Stimulated activated CD8-positive, alpha-beta memory T cell treated with anti-CD3 and anti-CD28 coated beads, Interleukin-12 subunit alpha, Interleukin-12 subunit beta, amount 100 ng/mL, for 24 hours (primary cell): ENCODE measurements at regions not wholly inside any gene's neighbourhood (a gene's known extent, or its start where the extent isn't known, plus 50 kb on each side); places are given as distances from the start of the nearest gene placed in this dataset.

Experiments
- DNase-seq: peaks from one replicate; pipeline ENCODE4 v3.0.0-alpha.2; 2020; ENCODE audit errors: extremely low read depth

DNA sequence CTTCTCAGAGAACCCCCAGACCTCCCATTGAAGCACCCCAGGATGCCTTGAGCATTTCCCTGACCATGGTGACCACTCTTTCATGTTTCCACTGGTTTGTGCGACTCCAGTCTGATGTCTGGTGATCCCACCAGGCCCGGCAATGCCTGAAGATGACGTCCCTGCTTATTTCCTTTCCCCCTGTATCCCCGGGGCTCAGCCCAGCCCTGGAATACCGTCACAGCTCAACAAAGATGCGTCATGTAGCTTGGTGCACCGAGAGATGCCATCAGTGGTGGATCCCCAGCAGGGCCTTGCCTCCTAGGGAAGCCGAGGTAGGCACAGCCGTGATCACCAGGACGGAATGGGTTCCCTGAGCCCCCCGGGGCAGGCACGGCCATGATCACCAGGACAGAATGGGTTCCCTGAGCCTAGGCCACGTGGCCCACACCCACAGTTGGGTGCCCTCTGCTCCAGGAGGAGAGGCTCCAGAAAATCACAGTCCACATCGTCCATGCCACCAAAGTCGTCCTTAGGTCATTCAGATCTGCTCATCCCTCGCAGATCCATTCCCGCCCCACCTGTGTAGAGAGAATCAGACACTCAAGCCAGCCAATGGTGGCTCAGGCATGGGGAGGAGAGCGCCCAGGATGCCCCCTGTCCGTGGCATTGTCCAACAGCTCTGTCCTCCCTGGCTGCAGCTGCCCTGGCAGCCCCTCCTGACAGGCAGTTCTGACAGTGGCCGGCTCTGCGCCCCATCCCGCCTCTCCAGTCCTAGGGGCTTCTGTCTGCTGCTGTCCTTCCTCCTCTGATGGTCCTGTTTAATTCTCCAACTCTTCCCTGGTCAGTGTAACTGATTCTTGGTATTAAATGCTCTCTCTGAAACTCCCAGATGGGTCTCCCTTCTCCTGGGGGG lies 261.1 kb downstream of the RBFOX3 start:
- DNase-seq = no peak

DNA sequence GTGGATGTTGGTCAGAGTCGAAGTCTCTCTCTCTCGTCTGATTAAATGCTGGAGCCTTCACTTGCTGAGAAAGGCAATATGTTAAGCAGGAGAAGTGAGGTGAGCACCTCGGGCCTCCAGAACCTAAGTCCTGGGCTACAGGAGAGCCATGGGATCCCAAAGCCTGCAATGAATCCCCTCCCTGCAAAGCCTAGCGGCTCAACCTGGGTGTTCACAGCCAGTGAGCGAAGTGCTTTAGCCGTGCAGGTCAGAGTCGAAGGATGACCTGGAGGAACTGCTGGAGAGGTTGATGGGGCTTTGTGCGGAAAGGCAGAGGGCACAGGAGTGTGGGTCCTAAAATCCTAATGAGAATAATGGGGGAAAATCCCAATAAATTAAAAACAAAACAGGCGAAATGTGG lies 267.8 kb downstream of the ENGASE start:
- DNase-seq = no peak

DNA sequence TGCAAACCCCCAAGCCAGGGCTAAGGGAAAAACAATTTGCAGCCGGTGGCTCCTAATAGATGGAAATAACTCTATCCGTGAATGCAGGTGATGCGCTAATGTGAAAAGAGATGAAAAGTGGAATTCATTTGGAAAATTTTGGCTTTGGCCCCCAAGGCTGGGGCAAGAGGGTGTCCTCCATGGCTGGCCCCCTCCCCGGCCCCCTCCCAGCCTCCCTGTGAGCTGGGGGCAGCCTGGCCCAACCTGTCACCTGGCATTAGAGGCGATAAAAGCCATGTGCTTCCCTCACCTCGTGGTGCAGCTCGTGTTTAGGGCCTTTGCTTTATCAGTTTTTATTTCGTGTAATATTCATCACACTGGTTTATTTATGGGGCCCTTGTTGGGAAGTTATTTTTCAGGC lies 267.2 kb downstream of the ENGASE start:
- no peak for DNase-seq

DNA sequence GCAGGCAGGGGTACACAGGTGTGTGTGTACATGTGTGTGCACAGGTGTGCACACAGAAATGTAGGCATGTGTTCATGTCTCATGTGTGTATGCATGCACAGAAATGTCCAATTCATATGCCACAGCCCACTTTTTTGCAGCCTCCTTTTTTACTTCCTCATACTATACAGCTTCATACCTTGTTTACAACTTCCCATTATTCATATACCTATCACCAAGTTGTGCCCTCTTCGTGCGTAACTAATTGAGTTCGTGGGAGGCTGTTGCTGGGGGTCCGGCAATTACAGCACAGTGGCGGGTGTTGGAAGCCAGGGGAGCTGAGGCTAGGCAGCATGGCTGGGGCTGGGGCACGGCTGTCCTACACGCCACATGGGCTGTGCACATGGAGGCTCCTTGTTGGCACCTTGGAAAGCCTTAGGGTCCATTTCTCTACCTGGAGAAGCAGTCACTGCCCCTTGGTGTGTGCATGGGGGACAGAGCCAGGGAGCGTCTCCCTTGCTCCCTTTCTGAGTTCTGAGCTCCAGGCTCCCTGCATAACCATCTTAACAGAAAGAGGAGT lies 266.7 kb downstream of the ENGASE start:
- DNase-seq = no peak

DNA sequence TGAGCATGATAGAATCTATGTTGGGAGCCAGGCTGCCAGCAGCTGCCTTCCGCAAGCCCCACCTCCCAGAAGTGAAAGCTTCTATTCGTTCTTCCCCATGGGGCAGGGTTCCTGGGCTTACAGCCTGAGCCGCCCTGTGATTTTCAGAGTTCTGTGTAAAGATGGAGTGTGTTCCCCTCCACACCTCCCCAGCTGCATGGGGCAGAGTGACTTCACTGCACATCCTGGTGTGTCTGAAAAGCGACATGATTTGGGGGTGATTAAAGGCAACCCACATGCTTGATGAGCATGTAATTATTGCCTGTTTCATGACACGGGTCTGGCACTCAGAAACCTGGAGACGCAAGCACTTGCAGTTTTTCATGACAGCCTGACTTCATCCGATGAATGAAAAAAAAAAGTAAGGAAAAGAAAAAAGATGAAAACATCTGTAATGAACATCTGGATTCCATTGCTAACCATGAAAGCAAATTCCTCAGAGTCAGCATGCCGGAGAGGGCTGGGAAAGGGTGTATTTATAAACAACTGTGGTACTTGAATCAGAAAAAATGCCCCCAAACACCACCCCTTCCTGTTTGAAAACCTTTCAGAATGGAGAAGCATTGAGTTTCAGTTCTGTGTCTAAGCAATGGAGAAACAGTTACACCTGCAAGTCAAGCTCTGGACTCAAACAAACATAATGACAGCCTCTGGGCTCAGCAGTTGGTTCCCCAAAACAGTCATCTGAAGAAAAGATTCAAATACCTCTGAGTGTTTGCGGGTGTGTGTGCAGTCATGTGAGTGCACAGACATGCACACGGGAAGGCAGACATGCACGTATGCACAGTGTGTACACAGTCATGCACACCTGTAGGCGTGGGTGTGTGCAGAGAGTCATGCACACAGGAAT lies 266.0 kb downstream of the ENGASE start:
- no peak for DNase-seq

DNA sequence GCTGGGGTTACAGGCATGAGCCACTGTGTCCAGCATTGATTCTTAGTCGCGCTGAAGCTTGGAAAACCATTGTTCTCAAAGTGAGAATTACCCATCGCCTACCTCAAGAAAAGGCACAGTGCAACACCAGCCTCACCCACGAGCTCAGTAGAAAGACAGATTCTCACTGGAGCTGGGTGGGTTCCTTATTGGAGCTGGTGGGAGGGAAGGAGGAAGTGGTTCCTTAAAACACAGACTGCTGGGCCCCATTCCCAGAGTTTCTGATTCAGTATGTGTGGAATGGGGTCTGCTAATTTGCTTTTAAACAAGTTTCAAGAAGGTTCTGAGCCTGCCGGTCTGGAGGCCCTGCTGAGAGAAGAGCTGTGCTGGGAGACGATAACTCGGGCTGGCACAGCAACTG lies 264.7 kb downstream of the ENGASE start:
- DNase-seq = no peak

DNA sequence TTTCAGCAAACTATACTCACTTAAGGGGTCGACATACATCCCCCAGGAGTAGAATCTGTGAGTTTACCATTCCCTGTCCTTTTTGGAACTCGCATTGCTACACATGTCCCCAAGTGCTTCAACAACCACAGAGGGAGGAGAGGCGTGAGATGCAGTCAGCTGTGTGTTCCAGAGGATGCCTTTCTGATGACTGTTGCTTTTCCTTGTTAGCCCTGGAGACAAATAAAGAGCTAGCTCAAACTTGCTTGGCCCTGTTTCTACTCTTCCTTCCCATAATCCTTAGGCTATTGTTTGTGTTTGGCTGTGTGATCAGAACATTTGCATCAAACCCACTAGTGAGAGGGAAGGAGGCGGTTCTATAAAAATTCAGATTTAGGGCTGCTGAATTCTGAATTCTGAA lies 264.0 kb downstream of the ENGASE start:
- DNase-seq = no peak

DNA sequence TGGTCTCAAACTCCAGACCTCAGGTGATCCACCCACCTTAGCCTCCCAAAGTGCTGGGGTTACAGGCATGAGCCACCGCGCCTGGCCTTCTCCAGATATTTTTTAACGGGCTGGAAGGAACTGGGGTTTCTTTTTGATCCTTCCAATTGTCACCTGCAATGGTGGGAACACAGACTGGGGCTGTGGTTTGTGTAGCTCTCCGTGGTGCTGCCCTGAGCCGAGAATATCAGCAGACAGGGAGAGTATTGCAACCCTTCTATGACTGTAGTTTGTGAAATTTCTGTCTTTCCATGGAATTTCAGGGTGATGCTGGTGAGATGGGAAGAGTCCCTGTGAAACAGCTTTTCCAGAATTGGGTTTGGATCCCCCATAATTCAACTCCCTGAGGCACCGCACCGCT lies 263.5 kb downstream of the ENGASE start:
- DNase-seq = no peak

DNA sequence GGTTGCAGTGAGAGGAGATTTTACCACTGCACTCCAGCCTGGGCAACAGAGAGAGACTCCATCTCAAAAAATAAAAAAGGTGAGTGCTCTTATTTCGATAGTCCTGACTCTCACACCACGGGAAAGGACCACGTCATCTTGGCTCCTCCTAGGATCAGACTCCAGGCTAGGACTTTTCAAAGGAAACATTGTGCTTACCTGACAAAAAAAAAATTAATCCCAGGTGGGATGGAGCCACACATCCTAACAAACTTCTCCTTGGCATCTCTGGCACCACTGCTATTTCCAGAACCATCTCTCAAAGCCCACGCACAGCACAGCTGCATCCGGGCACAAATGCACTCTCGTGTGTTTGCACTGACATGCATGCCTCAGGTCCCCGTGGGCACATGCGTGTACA lies 262.4 kb downstream of the ENGASE start:
- no peak for DNase-seq

DNA sequence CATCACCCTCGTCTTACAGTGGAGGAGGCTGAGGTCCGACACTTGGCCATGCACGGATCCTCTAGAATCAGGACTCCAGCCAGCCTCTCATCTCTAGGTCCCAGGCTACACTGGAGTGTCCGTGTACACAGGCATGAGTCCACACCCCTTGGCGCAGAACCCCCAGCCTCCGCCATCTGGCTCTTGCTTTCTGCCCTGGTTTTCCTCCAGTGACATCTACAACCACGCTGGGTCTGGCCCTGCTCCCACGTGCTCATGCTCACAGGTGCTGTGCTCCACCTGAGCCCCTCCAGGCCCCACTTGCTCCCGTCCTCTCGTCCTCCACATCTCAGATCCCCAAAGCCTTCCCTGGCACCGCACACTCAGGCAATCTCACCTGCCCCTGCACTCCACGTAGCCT lies 260.8 kb downstream of the ENGASE start:
- DNase-seq = no peak

DNA sequence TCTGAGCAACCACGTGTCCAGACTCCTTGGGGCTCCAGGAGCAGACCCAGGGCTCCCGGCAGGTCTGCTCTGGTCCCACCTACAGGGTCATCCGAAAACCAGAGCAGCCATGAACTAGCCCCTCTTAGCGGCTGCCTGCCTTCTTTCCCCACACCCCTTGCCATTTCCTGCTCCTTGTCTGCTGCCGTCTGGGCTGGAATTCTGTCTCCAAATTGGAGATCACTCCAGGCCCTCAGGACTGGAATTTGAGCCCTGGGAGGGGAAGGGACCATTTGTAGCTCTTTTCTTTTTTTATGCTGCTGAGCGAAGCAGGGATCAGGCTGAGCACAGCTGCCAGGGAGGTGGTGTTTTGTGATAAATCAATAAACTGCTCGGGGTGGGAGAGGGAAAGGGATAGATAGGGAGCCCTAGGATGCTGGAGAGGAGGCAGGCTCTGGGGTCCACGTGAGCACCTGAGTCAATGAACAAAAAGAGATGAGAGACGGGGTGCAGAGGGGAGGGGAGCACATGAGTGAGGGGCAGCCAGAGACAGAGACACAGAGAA lies 257.5 kb downstream of the ENGASE start:
- DNase-seq = no peak

DNA sequence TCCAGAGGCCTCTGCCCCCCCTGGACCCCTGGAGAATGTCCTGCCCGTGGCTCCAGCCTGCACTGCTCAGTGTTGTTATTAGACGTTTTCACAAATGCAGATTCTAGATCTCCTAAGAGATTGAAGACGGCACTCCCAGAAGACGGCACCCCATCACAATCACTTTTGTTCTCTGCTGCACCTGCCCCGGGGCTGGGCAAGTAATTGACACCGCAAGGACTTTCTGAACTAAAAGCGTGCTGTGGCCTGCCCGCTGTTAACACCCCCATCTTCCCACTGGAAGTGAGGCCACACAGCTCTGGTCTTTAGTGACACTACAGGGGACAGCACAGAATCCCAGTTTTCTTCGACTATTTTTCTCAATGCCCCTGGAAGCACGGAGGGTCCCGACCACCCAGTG lies 256.9 kb downstream of the ENGASE start:
- DNase-seq = no peak

DNA sequence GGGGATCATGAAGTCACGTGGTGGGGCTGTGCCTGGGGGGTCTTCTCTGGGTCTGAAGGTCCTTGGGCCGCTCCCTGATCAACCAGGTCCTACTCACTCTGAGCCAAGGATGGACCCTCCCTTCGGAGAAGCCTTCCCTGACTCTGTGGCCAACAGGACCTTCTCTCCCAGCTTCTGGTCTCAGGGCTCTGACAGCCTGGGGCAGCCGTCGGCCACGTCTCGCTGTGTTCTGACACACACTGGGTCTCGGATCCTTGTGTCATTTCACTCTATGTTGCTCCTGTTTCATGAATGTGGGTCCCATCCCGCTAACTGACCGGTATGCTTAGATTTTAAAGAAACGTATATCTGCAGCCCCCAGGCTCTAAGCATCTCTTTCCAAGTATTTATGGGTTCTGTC lies 256.1 kb downstream of the ENGASE start:
- DNase-seq = no peak

DNA sequence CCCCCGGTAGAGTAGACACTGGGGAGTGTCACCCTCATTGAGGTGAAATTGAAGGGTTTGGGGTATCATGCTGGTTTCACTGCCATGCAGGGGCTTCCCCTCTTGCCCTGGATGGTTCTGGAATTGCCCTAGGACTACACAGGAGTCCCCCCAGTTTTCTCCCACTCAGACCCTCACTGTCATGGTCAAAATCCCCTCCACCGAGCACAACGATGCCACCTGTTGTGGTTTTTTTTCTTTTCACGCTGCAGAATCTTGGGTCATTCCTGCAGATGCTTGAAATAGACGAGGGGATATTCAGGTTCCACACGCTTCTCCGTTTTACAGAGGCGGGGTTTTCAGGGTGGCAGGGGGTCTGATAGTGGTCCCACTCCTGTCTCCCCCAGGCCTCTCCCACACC lies 255.6 kb downstream of the ENGASE start:
- no peak for DNase-seq

DNA sequence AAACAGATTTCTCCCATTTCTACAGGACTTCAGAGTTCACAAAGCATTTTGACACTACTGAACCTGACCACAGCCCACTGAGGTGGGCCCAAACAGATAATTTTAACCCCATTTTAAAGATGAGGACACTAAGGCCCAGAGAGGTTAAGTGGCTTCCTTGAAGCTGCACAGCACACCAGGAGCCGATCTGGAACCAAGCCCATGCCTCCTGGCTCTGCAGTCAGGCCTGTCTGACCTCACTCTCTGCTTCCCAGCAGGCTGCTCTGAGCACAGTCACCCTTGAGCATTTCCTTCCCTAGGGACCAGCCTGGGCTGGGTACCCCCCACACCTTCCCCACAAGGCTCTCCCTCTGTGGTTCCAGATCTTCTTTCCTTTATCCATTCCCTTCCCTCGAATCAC lies 252.2 kb downstream of the ENGASE start:
- DNase-seq = no peak

DNA sequence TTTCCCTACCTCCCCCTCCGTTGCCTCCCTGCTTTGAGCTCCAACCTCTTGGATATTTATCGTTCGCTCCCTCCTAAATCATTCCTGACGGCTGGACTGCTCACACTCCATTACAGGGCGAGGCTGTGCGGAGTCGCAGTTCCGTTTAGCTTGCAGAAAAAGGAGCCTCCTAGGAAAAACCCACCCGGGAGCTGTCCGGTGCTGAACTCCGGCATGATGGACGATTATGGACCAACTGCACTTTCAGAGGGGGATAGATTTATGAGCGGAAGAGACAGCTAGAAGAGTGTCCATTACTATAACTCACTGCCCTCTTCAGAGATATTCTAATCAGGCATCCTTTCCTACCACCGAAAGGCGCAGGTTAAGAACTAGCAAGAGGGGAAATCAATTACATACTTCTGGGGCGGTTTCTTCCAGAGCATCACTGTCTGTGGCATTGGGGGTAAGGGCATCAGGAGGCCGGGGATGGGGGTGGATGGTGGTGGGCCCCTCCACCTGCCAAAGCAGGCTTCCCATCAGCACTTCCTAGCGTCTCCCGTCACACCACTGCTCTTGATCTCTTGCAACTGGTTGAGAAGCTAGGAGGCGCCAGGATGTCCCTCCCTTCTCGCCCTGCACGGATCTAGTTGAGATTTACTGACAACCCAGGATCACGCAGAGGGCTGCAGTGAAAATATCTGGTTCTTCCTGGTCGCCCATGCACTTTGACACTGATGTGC lies 251.2 kb downstream of the ENGASE start:
- no peak for DNase-seq

DNA sequence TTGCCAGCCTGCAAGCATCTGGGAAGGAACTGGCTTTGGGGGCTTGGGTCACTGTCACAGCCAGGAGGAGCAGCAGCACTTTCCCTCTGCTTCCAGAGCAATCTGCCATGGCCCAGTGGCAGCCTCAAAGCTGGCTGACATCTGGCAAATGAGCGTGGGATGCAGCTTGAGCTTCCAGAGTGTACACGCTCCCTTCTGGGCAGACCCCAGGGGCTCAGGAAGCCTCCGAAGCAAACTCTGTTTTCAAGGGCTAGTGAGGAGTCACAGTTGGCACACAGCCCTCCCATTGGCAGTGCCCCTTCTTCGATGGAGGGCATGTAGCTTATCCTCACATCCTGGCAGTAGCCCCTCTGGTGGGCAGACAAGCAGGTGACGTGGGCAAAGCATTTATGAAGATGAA lies 249.6 kb downstream of the ENGASE start:
- DNase-seq = no peak

DNA sequence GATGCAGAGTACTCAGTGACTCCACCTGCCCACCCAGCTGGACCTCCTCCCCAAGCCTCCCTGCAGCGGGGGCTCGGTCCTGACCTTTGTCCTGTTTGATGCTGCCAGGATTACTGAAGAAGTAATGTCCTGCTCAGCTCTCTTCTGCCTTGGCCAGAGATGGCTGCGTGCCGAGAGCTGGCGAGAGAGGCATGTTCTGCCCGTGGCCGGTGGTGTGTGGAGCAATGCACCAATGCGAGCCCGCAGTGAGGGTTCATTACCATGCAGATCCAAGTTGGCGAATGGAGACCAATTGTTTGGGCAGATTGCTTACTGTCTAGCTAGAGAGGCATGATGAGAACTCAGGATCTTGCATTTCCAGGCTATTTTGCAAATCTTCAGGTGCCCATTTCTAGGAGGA lies 248.9 kb downstream of the ENGASE start:
- no peak for DNase-seq

DNA sequence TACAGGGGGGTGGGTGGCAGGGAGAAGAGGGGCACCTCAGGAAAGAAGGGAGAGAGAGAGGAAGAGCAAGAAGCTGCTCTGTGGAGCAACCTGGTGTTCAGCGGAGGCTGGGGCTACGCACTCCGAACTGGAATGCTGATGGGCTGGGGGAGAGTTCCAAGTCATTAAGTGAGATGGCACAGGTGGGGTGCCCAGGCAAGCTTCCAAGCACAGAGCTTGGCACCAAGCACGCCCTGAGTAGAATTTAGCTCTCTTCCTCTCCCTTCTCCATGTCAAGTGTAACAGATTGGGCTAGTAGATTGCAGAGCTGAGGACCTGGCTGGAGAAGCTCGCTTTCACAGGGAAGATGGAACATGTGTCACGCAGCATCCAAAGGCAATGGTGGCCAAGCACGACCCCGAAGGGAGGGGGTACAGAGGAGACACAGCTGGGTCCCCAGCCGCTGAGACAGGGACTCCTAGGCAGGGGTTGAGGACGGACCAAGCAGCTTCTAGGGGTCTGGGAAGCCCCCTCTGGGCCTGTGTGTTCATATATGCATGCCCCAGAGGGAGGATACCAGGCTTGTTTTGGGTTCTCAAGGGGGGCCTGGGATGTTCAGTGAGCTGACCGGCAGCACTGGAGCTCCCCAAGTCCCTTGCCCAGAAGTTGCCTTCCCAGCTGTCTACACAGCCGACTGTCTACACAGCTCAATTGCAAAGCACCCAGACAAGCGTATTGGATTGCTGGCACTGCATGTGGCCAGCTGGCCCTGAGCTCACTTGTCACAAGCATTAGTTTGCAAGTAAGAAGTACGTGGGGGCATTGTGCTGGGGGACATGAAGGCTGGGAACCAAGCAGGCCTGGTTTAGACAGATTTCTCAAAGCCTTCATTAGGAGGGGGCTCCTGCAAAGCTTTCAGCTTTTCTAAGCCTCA lies 247.8 kb downstream of the ENGASE start:
- no peak for DNase-seq

DNA sequence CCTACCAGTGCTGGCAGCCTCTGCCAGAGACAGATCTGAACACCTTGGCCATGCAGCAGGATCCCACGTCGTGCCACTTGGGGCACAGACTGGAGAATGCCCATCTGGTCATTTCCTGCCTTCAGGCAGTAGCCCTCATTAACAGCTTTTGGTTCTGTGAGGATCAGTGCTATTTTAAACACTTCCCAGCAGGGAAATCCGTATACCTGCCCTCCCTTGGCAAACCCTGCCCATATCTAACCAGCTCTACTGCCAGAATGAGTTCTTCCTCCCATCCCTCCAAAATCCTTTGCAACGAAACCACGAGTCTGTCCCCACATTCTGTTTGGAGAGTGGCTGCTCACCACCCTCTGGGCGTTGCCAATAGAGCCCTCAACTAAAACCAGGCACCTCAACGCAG lies 245.7 kb downstream of the ENGASE start:
- no peak for DNase-seq

DNA sequence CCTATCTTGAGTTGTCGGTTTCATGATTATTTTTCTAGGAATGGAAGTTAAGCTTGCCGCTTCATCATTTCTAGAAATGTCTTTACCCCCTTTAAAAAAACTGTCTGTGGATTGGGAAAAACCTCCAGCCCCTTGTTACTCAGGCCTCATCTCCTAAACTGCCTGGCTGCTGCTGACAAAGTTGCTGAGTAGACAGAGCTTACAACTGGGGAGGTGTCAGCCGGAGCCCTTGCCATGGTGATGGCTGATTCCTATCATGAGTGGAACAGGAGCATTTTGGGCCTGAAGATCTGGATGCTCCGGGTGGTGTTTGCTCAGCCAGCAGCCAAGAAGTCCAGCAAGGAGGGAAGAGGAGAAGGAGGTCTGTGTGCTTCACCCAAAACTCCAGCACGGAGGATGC lies 243.3 kb downstream of the ENGASE start:
- DNase-seq = no peak
